ENCODE measurements at regions not wholly inside any gene's neighbourhood (a gene's known extent, or its start where the extent isn't known, plus 50 kb on each side); places are given as distances from the start of the nearest gene placed in this dataset.

- TF ChIP-seq, protein P1, sequence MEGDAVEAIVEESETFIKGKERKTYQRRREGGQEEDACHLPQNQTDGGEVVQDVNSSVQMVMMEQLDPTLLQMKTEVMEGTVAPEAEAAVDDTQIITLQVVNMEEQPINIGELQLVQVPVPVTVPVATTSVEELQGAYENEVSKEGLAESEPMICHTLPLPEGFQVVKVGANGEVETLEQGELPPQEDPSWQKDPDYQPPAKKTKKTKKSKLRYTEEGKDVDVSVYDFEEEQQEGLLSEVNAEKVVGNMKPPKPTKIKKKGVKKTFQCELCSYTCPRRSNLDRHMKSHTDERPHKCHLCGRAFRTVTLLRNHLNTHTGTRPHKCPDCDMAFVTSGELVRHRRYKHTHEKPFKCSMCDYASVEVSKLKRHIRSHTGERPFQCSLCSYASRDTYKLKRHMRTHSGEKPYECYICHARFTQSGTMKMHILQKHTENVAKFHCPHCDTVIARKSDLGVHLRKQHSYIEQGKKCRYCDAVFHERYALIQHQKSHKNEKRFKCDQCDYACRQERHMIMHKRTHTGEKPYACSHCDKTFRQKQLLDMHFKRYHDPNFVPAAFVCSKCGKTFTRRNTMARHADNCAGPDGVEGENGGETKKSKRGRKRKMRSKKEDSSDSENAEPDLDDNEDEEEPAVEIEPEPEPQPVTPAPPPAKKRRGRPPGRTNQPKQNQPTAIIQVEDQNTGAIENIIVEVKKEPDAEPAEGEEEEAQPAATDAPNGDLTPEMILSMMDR (IDR thresholded peaks at IDR 0.05; ENCODE audit: low read length) = no peak
- TF ChIP-seq EZH2 (IDR thresholded peaks at IDR 0.05; ENCODE audit: borderline replicate concordance, low read length) = no peak
Measured at GRCh38 chr6:133040803-133041419, 200.2 kb upstream of the EYA4 start.

Measured in OCI-LY1 (cell line).